ENCODE measurements at regions not wholly inside any gene's neighbourhood (a gene's known extent, or its start where the extent isn't known, plus 50 kb on each side); places are given as distances from the start of the nearest gene placed in this dataset.
"Not testable (repeated sequence)": the region's sequence is repeated elsewhere in the genome, so short reads cannot be mapped to it uniquely, and the experiment has no call there.

DNA sequence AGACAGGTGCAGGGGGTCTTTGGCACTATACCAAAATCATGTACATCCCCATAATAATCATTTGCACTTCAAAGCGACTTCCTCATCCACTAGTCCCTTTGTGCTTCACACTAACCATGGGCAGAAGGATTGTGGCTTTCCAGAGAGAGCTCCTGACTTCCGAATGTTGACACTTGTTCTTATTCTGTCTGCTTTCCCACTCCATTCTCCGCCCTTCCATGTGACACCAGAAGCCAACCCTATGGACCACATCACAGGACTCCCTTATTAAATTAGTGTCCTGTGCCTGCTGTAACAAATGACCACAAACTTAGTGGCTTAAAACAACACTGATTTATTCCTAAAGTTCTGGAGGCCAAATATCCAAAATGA, 91.6 kb downstream of the CMC2 start:
- no peak overlapping the region for H3K4me3 ChIP-seq (ENCODE audit: low read depth, low read length)
- DNase-seq (ENCODE audit: low read depth) = no peak

DNA sequence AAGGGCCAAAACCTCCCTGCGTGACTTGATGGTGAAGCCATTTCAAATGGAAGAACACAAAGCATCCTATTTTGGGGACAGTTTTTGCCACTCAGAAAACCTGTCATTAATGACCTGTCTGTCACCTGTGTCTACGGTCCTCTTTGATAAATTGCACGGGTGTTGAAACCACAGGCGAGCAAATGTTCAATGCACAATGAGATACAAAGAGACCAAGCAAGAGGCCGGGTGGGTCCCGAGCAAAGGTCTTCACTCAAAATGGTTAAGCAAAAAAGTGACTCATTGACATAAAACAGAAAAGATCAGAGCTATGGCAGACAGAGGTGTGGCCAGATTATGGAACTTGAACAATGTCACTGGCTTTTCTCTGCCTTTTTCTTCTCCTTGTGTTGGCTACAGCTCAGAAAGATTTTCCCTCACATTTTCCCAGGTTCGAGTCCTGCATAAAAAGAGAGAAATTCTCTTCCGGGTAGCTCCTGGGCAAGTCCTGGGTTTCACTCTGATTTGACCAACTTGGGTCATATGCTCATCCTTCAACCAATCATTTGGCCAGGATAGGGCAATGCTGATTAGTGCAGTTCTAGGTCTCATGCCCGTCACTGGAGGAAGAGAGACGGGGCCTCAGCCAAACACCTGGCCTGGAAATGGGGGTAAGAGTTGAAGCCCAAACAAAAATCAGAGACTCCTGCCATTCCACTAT, 92.2 kb downstream of the CMC2 start:
- H3K4me3 ChIP-seq (ENCODE audit: low read depth, low read length) = no peak overlapping the region
- DNase-seq (ENCODE audit: low read depth) = no peak

DNA sequence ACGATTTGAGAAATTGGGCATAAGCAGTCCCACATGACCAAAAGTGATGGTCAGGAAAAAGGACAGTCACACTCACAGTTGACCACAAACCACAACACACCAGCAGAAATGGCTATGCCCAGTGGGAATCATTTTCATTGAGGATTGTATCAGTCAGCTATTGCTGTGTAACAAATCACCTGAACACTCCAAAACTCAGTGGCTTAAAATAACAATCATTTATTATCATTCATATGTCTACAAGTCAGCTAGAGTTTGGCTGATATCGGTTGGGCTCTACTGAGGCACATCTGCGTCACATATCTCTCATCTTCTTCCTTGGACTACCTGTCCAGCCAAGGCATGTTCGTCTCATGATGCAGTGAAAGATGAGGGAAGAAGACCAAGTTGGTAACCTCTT, 93.3 kb downstream of the CMC2 start:
- no peak for DNase-seq (ENCODE audit: low read depth)

DNA sequence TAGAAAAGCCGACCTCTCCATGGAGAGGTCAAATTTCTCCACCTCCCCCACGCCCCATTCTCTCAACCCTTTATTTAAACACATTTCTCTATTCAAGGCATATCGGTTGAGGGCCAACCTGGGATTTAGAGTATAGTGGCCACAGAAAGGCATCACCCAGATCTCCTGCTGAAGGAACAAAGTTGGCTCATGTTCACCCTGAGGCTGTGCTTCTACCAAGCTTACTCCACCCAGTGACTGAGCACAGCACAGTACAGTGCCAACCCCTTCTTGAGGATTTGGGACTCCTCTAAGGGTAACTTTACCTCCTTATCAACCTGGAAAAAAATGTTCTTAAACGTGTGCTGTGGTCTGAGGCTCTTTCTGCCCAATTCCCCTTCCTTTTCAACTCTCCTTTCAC, 94.0 kb downstream of the CMC2 start:
- no peak for DNase-seq (ENCODE audit: low read depth)

More for the DNA sequence above, 93.3 kb downstream of the CMC2 start:
- no peak overlapping the region for H3K4me3 ChIP-seq (ENCODE audit: low read depth, low read length)

DNA sequence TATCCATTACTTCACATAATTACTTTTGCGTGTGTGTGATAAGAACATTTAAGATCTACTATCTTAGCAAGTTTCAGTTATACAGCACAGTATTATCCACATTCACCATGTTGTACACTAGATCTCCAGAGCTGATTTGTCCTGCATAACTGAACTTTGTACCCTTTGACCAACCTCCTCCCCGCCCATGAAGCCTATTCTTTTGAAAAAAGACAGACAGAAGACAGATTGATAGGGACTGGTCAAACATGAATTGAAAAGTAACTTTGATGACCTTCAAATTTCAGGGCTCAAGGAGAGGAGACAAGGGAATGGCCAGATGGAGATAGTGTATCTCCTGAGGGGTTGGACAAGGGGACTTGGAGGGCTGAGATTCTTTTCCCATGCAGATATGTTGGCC, 96.3 kb downstream of the CMC2 start:
- no peak overlapping the region for H3K4me3 ChIP-seq (ENCODE audit: low read depth, low read length)
- DNase-seq (ENCODE audit: low read depth) = no peak

More for the DNA sequence above, 94.0 kb downstream of the CMC2 start:
- no peak overlapping the region for H3K4me3 ChIP-seq (ENCODE audit: low read depth, low read length)

DNA sequence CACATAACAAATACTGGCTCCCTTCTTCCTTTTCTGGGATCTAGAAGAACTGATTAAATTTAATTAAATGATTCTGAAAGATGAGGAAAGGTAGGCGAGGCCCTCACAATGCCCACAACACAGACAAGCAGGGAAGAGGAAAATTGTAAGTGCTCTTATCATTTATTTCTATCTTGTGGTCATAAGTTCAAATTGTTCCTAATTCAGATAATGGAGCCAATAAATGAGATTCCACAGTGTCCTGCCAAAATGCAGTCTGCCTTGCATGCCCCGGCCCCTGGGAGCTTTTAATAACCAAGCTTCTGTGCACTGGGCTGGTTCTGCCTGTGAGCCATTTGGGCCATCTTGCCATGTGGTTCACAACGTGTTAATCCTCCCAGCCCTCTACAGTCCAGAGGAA, 97.0 kb downstream of the CMC2 start:
- no peak overlapping the region for H3K4me3 ChIP-seq (ENCODE audit: low read depth, low read length)
- no peak for DNase-seq (ENCODE audit: low read depth)

DNA sequence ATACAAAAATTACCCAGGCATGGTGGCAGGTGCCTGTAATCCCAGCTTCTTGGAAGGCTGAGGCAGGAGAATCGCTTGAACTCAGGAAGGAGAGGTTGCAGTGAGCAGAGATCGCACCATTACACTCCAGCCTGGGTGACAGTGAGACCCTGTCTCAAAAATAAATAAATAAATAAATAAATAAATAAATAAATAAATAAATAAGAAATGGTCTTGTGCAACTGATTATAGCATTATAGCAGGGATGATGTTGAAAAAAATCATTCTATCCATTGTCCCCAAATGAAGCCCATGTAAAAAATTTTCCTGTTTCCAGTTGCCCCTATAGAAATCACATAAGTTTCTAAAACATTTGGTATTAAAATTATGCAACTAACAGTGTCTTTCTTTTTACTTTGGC, 100.5 kb downstream of the CMC2 start:
- not testable (repeated sequence) for H3K4me3 ChIP-seq (ENCODE audit: low read depth, low read length); DNase-seq (ENCODE audit: low read depth)

DNA sequence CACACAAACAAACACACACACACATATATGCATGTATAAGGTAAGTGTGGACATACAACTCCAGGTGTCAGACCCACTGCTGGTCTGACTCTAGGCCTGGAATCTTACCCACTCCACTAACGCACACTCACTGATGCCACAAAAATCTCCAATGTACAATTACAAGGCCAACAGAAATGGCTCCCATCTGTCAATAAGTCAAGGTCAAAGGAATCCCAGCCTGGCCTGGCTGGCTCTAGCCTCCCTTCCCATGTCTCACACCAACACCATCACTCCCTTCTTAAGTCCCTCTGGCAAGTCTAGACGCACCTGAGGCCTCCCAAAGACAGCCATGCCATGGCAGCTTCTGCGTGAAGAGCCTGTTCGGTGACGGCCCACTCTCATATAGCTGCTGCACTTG, 99.2 kb upstream of the CDYL2 start:
- DNase-seq (ENCODE audit: low read depth) = no peak

DNA sequence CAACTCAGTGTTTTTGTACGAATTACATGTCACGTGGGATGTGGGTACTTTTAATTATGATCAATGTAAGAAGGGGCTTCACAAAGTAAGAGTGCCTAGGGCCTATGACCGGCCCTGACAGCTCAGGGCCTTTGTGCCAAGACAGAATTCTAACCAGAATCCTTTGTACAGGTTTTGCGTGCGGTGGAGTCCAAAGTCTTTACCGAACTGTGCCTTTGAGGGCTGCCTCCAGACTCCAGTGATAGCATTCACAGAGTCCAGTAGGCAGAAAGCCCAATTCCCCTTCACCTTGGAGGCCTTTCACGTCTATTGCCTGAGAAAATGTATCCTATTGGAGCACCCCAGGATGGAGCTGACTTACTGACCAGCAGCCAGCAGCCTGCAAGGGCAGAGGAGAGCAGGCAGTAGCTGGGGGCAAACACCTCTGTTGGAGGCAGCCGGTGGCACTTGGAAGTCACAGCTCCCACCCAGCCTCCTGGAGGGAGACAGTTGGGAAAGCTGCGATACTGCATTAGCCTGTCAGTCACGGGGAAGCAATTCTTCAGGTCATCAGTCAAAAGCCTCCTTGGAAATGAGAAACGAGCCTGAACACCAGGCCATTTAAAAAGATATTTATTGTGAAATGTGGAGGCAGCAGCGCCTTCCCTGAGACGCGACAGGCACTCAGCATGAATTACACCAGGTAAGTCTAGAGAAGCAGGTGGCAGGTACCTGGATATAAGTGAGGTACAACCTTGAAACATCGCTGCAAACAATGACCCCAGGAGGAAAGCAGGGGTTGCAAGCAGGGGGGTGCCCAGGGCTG, 98.1 kb upstream of the CDYL2 start:
- H3K4me3 ChIP-seq (ENCODE audit: low read depth, low read length) = no peak overlapping the region
- DNase-seq (ENCODE audit: low read depth) = no peak

More for the DNA sequence above, 99.2 kb upstream of the CDYL2 start:
- H3K4me3 ChIP-seq (ENCODE audit: low read depth, low read length) = no peak overlapping the region

DNA sequence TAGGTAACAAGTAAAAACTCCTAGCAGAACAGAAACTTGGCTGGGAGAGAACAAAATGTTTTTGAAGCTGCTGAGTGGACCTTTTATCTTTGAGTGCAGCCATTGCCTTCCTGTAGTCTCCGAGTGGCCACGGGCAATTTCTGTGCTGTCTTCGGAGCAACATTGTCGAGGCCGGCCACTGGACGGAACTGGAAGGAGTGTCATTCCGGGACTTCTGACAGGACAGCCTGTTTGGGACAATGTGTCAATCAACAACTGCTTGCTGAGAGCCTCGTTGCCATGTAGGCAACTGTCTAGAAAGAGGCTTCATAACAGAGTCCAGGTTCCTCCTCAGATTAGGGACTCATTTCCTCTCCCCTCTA, 96.2 kb upstream of the CDYL2 start:
- DNase-seq (ENCODE audit: low read depth) = no peak
- no peak overlapping the region for H3K4me3 ChIP-seq (ENCODE audit: low read depth, low read length)

DNA sequence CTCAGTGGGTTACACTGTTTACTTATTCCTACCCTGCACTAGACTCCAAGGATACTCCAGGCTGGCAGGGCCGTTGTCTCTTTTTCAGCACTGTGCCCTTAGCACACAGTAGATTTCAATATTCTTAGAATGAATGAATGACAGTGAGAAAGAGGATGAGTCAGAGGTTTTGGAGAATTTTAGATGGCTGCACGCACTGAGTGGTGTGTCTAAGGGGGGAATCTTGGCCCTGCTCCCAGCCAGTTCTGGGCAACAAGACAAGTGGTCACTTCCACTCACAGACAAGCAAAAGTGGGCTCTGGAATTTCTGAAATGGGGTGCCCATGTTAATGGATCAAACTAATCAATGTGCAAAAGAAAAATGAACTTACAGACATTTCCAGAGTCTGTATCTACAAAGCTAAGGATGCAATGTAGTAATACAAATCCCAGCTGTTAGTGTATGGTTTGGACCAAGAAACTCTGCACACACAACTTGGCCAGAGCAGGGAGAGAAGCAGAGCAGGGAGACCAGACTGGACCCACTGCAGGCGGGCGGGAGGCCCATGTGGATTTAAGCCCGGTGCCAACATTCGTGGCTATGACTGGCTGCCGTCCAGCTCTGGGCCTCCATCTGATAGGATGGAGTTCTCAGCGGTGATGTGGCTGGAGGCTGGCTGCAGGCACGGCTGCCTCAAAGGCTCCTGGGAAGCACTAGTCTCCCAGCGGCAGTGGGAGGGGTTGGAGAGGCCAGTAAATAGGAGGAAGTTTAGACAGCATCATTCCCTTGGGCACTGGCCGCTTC, 95.6 kb upstream of the CDYL2 start:
- H3K4me3 ChIP-seq (ENCODE audit: low read depth, low read length) = no peak overlapping the region
- peak; percentile 94 for DNase-seq (ENCODE audit: low read depth)

DNA sequence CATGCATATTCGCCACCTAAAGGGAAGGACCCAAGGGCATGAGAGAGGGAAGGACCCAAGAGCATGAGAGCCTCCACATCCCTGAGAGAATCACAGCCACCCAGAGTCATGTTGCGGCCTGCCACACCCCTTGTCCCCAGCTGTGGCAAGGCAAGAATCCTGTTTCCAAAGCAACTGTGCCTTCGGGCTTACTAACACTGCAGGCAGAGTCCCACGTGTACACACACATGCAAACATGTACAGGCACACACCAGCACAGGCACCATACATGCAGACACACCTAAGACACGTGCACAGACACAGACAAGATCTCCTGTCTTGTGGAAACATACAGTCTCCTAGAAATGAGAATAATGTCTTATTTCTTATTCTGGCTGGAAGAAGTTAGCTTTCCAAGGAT, 92.4 kb upstream of the CDYL2 start:
- no peak for DNase-seq (ENCODE audit: low read depth)
- H3K4me3 ChIP-seq (ENCODE audit: low read depth, low read length) = no peak overlapping the region

DNA sequence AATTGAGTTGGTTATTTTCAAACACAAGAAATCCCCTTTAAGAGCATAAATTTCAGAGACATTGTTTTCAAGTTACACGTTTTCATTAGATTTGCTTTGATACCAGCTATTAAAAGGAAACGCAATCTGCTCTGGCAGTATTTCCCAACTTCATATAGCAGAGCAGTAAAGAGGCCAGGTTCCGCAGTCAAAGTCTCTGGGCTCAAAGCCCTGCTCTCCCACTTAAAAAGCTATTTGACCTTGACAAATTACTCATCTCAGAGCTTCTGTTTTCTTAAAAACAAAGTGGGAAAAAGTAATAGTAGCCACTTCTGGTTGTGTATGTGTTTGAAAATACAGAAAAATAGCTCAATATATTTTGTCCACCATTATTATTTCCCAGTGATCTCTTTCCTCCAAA, 89.7 kb upstream of the CDYL2 start:
- DNase-seq (ENCODE audit: low read depth) = peak; percentile 55
- no peak overlapping the region for H3K4me3 ChIP-seq (ENCODE audit: low read depth, low read length)

DNA sequence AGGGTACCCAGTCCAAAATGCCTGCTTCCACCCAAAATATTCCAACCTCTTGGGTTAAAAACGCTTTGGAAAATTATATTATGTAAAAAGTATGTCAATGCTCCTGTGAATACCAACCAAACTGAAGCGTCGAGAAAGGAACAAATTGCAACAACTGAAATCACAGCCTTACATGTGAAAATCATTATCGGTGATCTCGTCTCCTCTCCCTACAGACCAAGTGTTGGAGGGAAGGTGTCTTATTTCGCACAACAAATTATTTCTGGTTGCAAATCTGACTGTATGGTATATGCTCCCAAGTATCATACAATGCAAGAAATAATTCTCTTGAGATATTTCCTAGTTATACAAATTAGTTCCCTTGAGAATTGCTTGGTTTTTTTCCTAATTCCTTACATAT, 89.3 kb upstream of the CDYL2 start:
- no peak overlapping the region for H3K4me3 ChIP-seq (ENCODE audit: low read depth, low read length)
- no peak for DNase-seq (ENCODE audit: low read depth)

DNA sequence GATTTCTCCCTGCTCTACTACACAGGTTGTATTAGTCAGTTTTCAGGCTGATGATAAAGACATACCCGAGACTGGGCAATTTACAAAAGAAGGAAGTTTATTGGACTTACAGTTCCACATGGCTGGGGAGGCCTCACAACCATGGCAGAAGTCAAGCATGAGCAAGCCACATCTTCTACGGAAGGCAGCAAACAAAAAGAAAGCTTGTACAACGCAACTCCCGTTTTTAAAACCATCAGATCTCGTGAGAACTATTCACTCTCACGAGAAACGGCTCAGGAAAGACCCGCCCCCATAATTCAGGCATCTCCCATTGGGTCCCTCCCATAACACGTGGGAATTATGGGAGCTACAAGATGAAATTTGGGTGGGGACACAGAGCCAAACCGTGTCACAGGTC, 88.0 kb upstream of the CDYL2 start:
- DNase-seq (ENCODE audit: low read depth); H3K4me3 ChIP-seq (ENCODE audit: low read depth, low read length): not testable (repeated sequence)

DNA sequence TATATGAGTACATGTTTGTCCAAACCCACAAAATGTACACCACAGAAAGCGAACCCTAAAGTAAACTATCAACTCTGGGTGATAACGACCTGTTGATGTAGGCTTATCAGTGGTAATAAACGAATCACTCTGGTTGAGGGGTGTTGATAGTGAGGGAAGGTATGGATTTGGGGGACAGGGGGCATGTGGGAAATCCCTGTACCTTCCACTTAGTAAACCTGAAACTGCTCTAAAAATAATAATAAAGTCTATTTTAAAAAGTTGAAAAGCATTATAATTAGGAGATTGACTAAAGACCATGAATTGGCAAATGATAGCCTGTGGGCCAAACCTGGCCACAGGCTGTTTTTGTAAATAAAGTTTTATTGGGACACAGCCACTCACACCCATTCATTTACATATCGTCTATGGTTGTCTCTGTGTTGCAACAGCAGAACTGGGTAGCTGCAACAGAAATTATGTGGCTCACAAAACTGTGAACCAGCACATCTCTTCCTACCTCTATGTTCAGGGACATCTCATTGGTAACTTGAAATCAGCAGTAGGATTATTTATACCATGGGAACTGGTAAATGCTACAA, 85.5 kb upstream of the CDYL2 start:
- no peak for DNase-seq (ENCODE audit: low read depth)

DNA sequence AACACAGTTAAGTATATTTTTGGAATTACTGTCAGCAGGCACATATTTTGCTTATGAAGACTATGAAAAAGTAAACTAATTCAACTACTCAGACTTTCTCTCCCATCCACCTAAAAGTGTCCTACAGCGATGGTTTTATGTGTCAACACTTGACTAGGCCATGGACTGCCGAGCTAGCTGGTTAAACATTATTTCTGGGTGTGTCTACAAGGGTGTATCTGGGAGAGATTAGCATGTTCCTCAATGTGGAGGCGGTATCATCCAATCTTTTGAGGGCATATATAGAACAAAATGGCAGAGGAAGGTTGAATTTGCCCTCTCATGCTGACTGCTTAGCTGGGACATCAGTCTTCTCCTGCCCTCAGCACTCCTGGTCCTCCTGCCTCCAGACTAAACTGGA, 82.7 kb upstream of the CDYL2 start:
- no peak overlapping the region for H3K4me3 ChIP-seq (ENCODE audit: low read depth, low read length)
- no peak for DNase-seq (ENCODE audit: low read depth)

More for the DNA sequence above, 85.5 kb upstream of the CDYL2 start:
- H3K4me3 ChIP-seq (ENCODE audit: low read depth, low read length) = no peak overlapping the region

DNA sequence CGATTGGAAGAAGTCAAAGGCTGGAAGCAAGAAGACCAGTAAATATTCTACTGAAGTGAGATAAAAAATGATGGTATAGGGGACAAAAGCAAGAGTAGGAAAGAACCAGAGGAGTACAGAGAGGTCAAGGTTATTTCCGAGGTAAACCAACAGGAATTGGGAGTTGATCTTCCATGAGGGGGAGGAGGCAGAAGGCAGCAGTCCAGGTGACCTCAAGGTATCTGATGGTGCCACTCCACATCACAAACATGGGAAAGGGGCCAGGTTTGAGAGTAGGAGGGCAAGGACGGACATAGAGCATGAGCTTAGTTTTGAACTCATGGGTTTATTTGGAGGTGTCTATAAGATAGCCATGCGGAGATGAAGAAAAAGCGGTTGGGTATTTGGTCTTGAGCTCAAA, 79.4 kb upstream of the CDYL2 start:
- no peak for DNase-seq (ENCODE audit: low read depth)
- H3K4me3 ChIP-seq (ENCODE audit: low read depth, low read length) = no peak overlapping the region

DNA sequence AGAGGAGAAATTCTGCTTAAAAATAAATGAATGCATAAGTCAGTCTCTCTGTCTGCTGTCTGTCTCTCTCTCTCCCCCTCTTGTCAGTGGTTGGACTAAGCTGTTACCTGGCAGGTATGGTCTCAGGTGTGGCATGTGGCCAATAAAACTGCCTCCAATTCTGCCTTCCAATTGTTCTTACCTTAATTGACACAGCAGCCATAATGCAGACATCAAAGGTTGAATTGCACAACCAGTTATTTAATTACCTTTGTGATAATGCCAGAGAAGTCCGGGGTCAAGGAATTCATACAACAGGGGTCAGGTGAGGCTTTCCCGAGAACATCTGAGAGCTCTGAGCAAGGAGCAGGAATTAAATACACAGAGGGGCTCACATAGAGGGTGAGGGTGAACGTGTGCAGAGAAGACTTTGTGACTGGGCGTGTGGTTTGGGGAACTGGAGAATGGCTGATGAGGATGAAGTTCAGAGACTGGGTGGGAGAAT, 78.8 kb upstream of the CDYL2 start:
- H3K4me3 ChIP-seq (ENCODE audit: low read depth, low read length) = no peak overlapping the region
- no peak for DNase-seq (ENCODE audit: low read depth)

DNA sequence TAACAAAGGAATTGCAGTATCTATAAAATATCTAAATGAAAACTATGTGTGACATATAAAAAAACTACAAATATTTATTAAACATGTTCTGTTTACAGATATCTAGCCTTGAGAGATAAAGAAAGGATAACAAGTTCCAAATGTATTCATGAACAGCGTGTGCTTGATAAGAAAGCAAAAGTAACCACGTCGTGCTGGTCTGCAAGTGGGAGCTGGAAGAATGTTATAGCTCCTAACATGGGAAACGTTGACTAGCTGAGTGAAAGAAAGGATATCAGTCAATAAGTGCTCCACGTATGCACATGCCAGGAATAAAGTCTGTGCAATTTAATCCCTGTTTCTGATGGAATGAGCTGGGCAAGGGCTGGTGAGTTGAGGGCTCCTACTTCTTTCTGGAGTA, 71.2 kb upstream of the CDYL2 start:
- H3K4me3 ChIP-seq (ENCODE audit: low read depth, low read length) = no peak overlapping the region
- no peak for DNase-seq (ENCODE audit: low read depth)
